H1 (cell line): ENCODE measurements at regions not wholly inside any gene's neighbourhood (a gene's known extent, or its start where the extent isn't known, plus 50 kb on each side); places are given as distances from the start of the nearest gene placed in this dataset.

Experiments used
- CTCF ChIA-PET: fragments of 300-600 bp; sonication (Branson Sonifier 250); formaldehyde crosslinking; loops from one replicate; lab custom pipeline; 2021; ENCODE audit not compliant: partially characterized antibody; lab: Charles Lee
- POLR2A ChIA-PET: fragments of 300-600 bp; sonication (Branson Sonifier 250); formaldehyde crosslinking; loops from one replicate; lab custom pipeline; 2021; ENCODE audit warnings: inconsistent platforms; ENCODE audit not compliant: partially characterized antibody; lab: Charles Lee
- DNase-seq, 2 experiments: peaks; one replicate each; pipeline versions ENCODE4 v3.0.0 to v3.0.0-alpha.2; 2010 to 2022; ENCODE audit warnings: low spot score in 2 of 2, low read depth in 1 of 2, mixed read lengths in 1 of 2
- FAIRE-seq: peaks from 2 replicates; lab custom pipeline; 2011; peaks lifted over from hg19 to GRCh38; lab: Jason Lieb, UNC
- H2AFZ ChIP-seq: 2 replicates; pipeline ENCODE4 v1.8.1; 2012; ENCODE audit warnings: low read length, inconsistent platforms
- H2AK5ac ChIP-seq: 2 replicates; pipeline ENCODE4 v1.6.1; 2013; ENCODE audit warnings: low read depth, low read length
- H2BK120ac ChIP-seq: replicated peaks from 2 replicates; pipeline ENCODE3; 2013; ENCODE audit warnings: low read depth, low read length, inconsistent platforms
- H2BK12ac ChIP-seq: 2 replicates; pipeline ENCODE4 v1.6.1; 2013; ENCODE audit warnings: low read depth, low read length
- H2BK15ac ChIP-seq: 2 replicates; pipeline ENCODE4 v1.6.1; 2013; ENCODE audit warnings: low read length
- H2BK20ac ChIP-seq: 2 replicates; pipeline ENCODE4 v1.6.1; 2013; ENCODE audit warnings: low read length
- H2BK5ac ChIP-seq: 2 replicates; pipeline ENCODE4 v1.6.1; 2013; ENCODE audit warnings: low read depth, low read length
- H3K14ac ChIP-seq: 2 replicates; pipeline ENCODE4 v1.6.1; 2013; ENCODE audit warnings: inconsistent platforms; ENCODE audit not compliant: insufficient read length
- H3K18ac ChIP-seq: 2 replicates; pipeline ENCODE4 v1.6.1; 2013; ENCODE audit warnings: low read length; ENCODE audit errors: extremely low read depth
- H3K23ac ChIP-seq: 2 replicates; pipeline ENCODE4 v1.6.1; 2013; ENCODE audit warnings: inconsistent platforms; ENCODE audit not compliant: insufficient read length
- H3K23me2 ChIP-seq: 2 replicates; pipeline ENCODE4 v1.6.1; 2013; ENCODE audit warnings: low read depth, low read length
- H3K27ac ChIP-seq: 2 replicates; pipeline ENCODE4 v1.6.1; 2011; ENCODE audit warnings: low read depth, low read length, inconsistent platforms
- H3K27me3 ChIP-seq, 4 experiments: replicated peaks in 1 of 4; 1 replicate in 1 of 4; 2 replicates in 3 of 4; pipeline versions ENCODE4 v1.6.1 to v1.8.1; 2011 to 2013; ENCODE audit warnings: low read length in 3 of 4, mild to moderate bottlenecking in 3 of 4, inconsistent platforms in 2 of 4, mixed read lengths in 2 of 4, moderate library complexity in 1 of 4; ENCODE audit not compliant: control insufficient read depth in 3 of 4, insufficient read depth in 3 of 4; ENCODE audit errors: extremely low read depth in 1 of 4
- H3K36me3 ChIP-seq, 4 experiments: 2 replicates each; pipeline versions ENCODE4 v1.6.1 to v1.8.1; 2011 to 2013; ENCODE audit warnings: mild to moderate bottlenecking in 4 of 4, low read length in 3 of 4, moderate library complexity in 2 of 4, control low read depth in 1 of 4, inconsistent platforms in 1 of 4; ENCODE audit not compliant: insufficient read depth in 4 of 4, control insufficient read depth in 2 of 4
- H3K4ac ChIP-seq: replicated peaks from 2 replicates; pipeline ENCODE3; 2013; ENCODE audit warnings: low read length, low read depth, mixed read lengths, inconsistent platforms; ENCODE audit not compliant: insufficient read length
- H3K4me1 ChIP-seq, 4 experiments: replicated peaks in 1 of 4; 1 replicate in 1 of 4; 2 replicates in 3 of 4; pipeline versions ENCODE4 v1.6.1 to v1.8.1; 2011 to 2013; ENCODE audit warnings: low read length in 3 of 4, inconsistent platforms in 2 of 4, mixed read lengths in 1 of 4; ENCODE audit not compliant: insufficient read depth in 4 of 4, control insufficient read depth in 3 of 4
- H3K4me2 ChIP-seq, 2 experiments: 2 replicates each; pipeline versions ENCODE4 v1.6.1 to v1.8.1; 2011 to 2013; ENCODE audit warnings: low read depth in 2 of 2, low read length in 2 of 2, control low read depth in 1 of 2, inconsistent platforms in 1 of 2, mild to moderate bottlenecking in 1 of 2; ENCODE audit not compliant: insufficient read depth in 1 of 2
- H3K4me3 ChIP-seq, 4 experiments: fragments of 200-600, 300-600 bp in 1 of 4; sonication (generic), shearing (Covaris generic), sonication (Bioruptor Twin) in 1 of 4; 2 replicates each; pipeline versions ENCODE4 v1.5.1 to v1.8.1; 2011 to 2016; ENCODE audit warnings: low read length in 4 of 4, low read depth in 3 of 4, control low read depth in 2 of 4, inconsistent platforms in 2 of 4, mild to moderate bottlenecking in 2 of 4, mixed read lengths in 1 of 4, moderate library complexity in 1 of 4; ENCODE audit not compliant: insufficient read depth in 2 of 4; ENCODE audit errors: extremely low read depth in 1 of 4
- H3K56ac ChIP-seq: replicated peaks from 2 replicates; pipeline ENCODE3; 2013; ENCODE audit warnings: low read depth, mild to moderate bottlenecking, mixed read lengths, low read length, inconsistent platforms; ENCODE audit not compliant: insufficient read length
- H3K79me1 ChIP-seq: 2 replicates; pipeline ENCODE4 v1.6.1; 2013; ENCODE audit warnings: low read depth, low read length, control low read depth
- H3K79me2 ChIP-seq, 2 experiments: 2 replicates each; pipeline versions ENCODE4 v1.6.1 to v1.8.1; 2012 to 2013; ENCODE audit warnings: low read length in 2 of 2, mild to moderate bottlenecking in 2 of 2, inconsistent platforms in 1 of 2; ENCODE audit not compliant: insufficient read depth in 2 of 2, control insufficient read depth in 1 of 2
- H3K9ac ChIP-seq, 4 experiments: replicated peaks in 1 of 4; 1 replicate in 1 of 4; 2 replicates in 3 of 4; pipeline versions ENCODE4 v1.6.1 to v1.8.1; 2011 to 2013; ENCODE audit warnings: low read depth in 3 of 4, low read length in 3 of 4, control low read depth in 2 of 4, mild to moderate bottlenecking in 2 of 4, moderate library complexity in 2 of 4, inconsistent platforms in 1 of 4; ENCODE audit errors: extremely low read depth in 1 of 4
- H3K9me3 ChIP-seq, 2 experiments: 2 replicates each; pipeline versions ENCODE4 v1.6.1 to v1.8.1; 2012 to 2013; ENCODE audit warnings: mild to moderate bottlenecking in 2 of 2, moderate library complexity in 2 of 2, control low read depth in 1 of 2, inconsistent platforms in 1 of 2, low read depth in 1 of 2, low read length in 1 of 2, mixed read lengths in 1 of 2; ENCODE audit not compliant: insufficient read depth in 2 of 2
- H4K20me1 ChIP-seq, 2 experiments: replicated peaks in 1 of 2; 2 replicates each; pipeline versions ENCODE3 to v1.8.1; 2011 to 2013; ENCODE audit warnings: inconsistent platforms in 2 of 2, low read length in 2 of 2, mild to moderate bottlenecking in 1 of 2; ENCODE audit not compliant: insufficient read depth in 2 of 2, control insufficient read depth in 1 of 2
- H4K5ac ChIP-seq: 2 replicates; pipeline ENCODE4 v1.6.1; 2013; ENCODE audit warnings: low read length, low read depth, mixed read lengths, inconsistent platforms; ENCODE audit not compliant: insufficient read length
- H4K8ac ChIP-seq: 2 replicates; pipeline ENCODE4 v1.8.0; 2013; ENCODE audit warnings: mild to moderate bottlenecking, moderate library complexity, low read length, inconsistent platforms; ENCODE audit not compliant: insufficient read depth; ENCODE audit errors: extremely low read depth
- H4K91ac ChIP-seq: replicated peaks from 2 replicates; pipeline ENCODE3; 2013; ENCODE audit warnings: low read length, mixed read lengths, inconsistent platforms; ENCODE audit not compliant: insufficient read length
- CHD1 ChIP-seq: IDR thresholded peaks from 2 replicates; pipeline ENCODE4 v1.6.1; 2012; ENCODE audit warnings: low read depth, low read length, improper control_type of control experiment
- CHD2 ChIP-seq: IDR thresholded peaks from 2 replicates; pipeline ENCODE4 v1.6.1; 2012; ENCODE audit warnings: low read length, improper control_type of control experiment
- GTF2F1 ChIP-seq: IDR thresholded peaks from 2 replicates; pipeline ENCODE4 v1.6.1; 2012; ENCODE audit warnings: low read depth, low read length, improper control_type of control experiment, borderline replicate concordance
- HDAC2 ChIP-seq, 2 experiments: fragments of 300-600 bp in 1 of 2; sonication (generic) in 1 of 2; IDR thresholded peaks; 2 replicates each; pipeline ENCODE4 v1.6.1; 2011 to 2012; ENCODE audit warnings: low read depth in 2 of 2, low read length in 2 of 2, mild to moderate bottlenecking in 2 of 2, moderate library complexity in 2 of 2, borderline replicate concordance in 1 of 2, inconsistent platforms in 1 of 2
- HDAC6 ChIP-seq: IDR thresholded peaks from one replicate; pipeline ENCODE4 v1.7.1; 2012; ENCODE audit warnings: low read depth, mild to moderate bottlenecking, inconsistent platforms, low read length, moderate library complexity
- NRF1 ChIP-seq: IDR thresholded peaks from 2 replicates; pipeline ENCODE4 v1.6.1; 2011; ENCODE audit warnings: mild to moderate bottlenecking, low read depth, low read length, improper control_type of control experiment
- PHF8 ChIP-seq: fragments of 200-600 bp; sonication (generic); conservative IDR thresholded peaks from 2 replicates; pipeline ENCODE4 v1.7.1; 2012; ENCODE audit warnings: low read depth, mild to moderate bottlenecking, inconsistent platforms, low read length, moderate library complexity
- RBBP5 ChIP-seq: IDR thresholded peaks from 2 replicates; pipeline ENCODE4 v1.7.1; 2012; ENCODE audit warnings: low read depth, mild to moderate bottlenecking, inconsistent platforms, low read length, moderate library complexity, borderline replicate concordance
- RFX5 ChIP-seq: IDR thresholded peaks from 2 replicates; pipeline ENCODE4 v1.6.1; 2011; ENCODE audit warnings: low read depth, low read length, improper control_type of control experiment, borderline replicate concordance
- SUZ12 ChIP-seq: fragments of 200-600 bp; sonication (generic); IDR thresholded peaks from 2 replicates; pipeline ENCODE4 v1.6.1; 2012; ENCODE audit warnings: mild to moderate bottlenecking, inconsistent platforms, low read length, moderate library complexity, mixed read lengths
- TAF7 ChIP-seq: optimal IDR thresholded peaks from 2 replicates; pipeline ENCODE3; 2011; ENCODE audit warnings: low read depth, mild to moderate bottlenecking, inconsistent platforms, low read length, moderate library complexity, borderline replicate concordance
- TEAD4 ChIP-seq: IDR thresholded peaks from 2 replicates; pipeline ENCODE4 v1.6.1; 2012; ENCODE audit warnings: low read depth, low read length, inconsistent platforms, mixed read lengths
- YY1 ChIP-seq: IDR thresholded peaks from 2 replicates; pipeline ENCODE4 v1.6.1; 2011; ENCODE audit warnings: low read depth, mild to moderate bottlenecking, low read length
- ZNF274 ChIP-seq: IDR thresholded peaks from 2 replicates; pipeline ENCODE4 v1.7.0; 2012; ENCODE audit warnings: low read length, borderline replicate concordance; ENCODE audit errors: extremely low read depth
- WGBS, 2 experiments: shearing (Covaris generic) in 1 of 2; methylation state at CpG; one replicate each; pipeline versions ENCODE4 v1.1.6 to v1.1.7; 2013 to 2015; ENCODE audit warnings: low lambda C conversion rate in 2 of 2, mixed read lengths in 2 of 2, inconsistent platforms in 1 of 2, low coverage in 1 of 2, missing lambda C conversion rate in 1 of 2; ENCODE audit not compliant: insufficient replicate concordance in 2 of 2, insufficient coverage in 1 of 2, insufficient read length in 1 of 2; ENCODE audit errors: extremely low coverage in 1 of 2, missing lambda C conversion rate in 1 of 2; 5-methylcytosine and 5-hydroxymethylcytosine counted together

DNA sequence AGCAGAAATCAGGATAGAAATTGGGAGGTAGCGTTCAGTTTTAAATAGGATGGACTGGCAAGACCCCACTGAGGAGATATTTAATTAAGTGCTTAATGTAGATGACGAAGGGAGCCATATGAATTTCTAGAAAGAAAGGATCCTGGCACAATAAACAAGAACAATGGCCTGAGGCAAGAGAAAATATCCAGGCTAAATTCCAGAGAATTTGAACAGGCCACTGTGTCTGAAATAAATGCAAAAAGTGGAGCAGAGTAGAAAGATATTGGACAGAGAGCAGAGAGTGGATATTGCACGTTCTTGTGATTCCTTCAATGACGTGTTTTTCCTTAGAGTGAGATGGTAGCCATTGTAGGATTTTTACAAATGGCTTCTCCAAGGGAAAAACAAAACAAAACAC, 1504.8 kb downstream of the C4orf33 start:
- Histone ChIP-seq H3K27me3 (no peaks in the 10 kb centered on the region), H3K36me3 (no peaks in the 10 kb centered on the region), H3K9me3 (no peaks in the 10 kb centered on the region), H2AFZ (no peak overlapping the region), H3K79me2 (no peaks in the 10 kb centered on the region), H2BK12ac (no peak overlapping the region), H3K56ac (no peak overlapping the region), H2BK5ac (no peak overlapping the region), H3K23me2 (no peaks in the 10 kb centered on the region), H3K4me3 (no peak overlapping the region), H3K23ac (no peak overlapping the region), H3K79me1 (no peaks in the 10 kb centered on the region), H2BK20ac (no peak overlapping the region), H3K4ac (no peak overlapping the region), H4K20me1 (no peaks in the 10 kb centered on the region), H3K27ac (no peak overlapping the region), H3K9ac (no peak overlapping the region), H2BK15ac (no peak overlapping the region), H3K4me1 (no peaks in the 10 kb centered on the region), H3K4me2 (no peak overlapping the region), H3K14ac (no peak overlapping the region), H2BK120ac (no peak overlapping the region), H2AK5ac (no peak overlapping the region), H4K8ac (no peak overlapping the region), H4K5ac (no peak overlapping the region), H3K18ac (no peak overlapping the region), H4K91ac (no peak overlapping the region)
- DNase-seq (no peak), FAIRE-seq (no peak)
- 94% methylated on average over 4 of the region's 4 CpGs; no CpG with 5 or more reads in 1 of the 2 experiments for WGBS, 2 experiments
- CTCF ChIA-PET: no interaction called here
- POLR2A ChIA-PET: no interaction called here
- no peak for TF ChIP-seq HDAC2 (IDR thresholded peaks at IDR 0.05; ENCODE audit: borderline replicate concordance in 1 of 2, low read depth in 2 of 2, low read length in 2 of 2)
- TF ChIP-seq CHD2: no peak
- TF ChIP-seq ZNF274: no peak
- TF ChIP-seq SUZ12: no peak
- no peak for TF ChIP-seq NRF1
- TF ChIP-seq CHD1: no peak
- no peak for TF ChIP-seq YY1
- no peak for TF ChIP-seq TAF7
- TF ChIP-seq PHF8: no peak
- TF ChIP-seq RFX5: no peak
- no peak for TF ChIP-seq TEAD4
- no peak for TF ChIP-seq HDAC6
- no peak for TF ChIP-seq RBBP5
- no peak for TF ChIP-seq GTF2F1
